CD14-positive monocyte (primary cell): ENCODE measurements at regions not wholly inside any gene's neighbourhood (a gene's known extent, or its start where the extent isn't known, plus 50 kb on each side); places are given as distances from the start of the nearest gene placed in this dataset.

ENCODE experiments used
- DNase-seq, 3 donors: peaks; one replicate each; pipeline ENCODE4 v3.0.0-alpha.2; 2011 to 2022
- H2AFZ ChIP-seq: 2 replicates; pipeline ENCODE4 v1.6.0; 2012; ENCODE audit warnings: mild to moderate bottlenecking, low read depth, low read length, inconsistent platforms; ENCODE audit not compliant: insufficient read depth, poor library complexity, severe bottlenecking
- H3K27ac ChIP-seq, 2 donors: 1 replicate in 1 of 2; 2 replicates in 1 of 2; pipeline ENCODE4 v1.5.1; 2012 to 2013; ENCODE audit warnings: low read length in 2 of 2, control low read depth in 1 of 2, inconsistent platforms in 1 of 2, low read depth in 1 of 2, mild to moderate bottlenecking in 1 of 2
- H3K27me3 ChIP-seq, 2 donors: one replicate each; pipeline versions ENCODE4 v1.6.0 to v1.6.1; 2011 to 2013; ENCODE audit warnings: low read length in 2 of 2; ENCODE audit not compliant: control insufficient read depth in 2 of 2, insufficient read depth in 2 of 2
- H3K36me3 ChIP-seq, 2 donors: replicated peaks in 1 of 2; 1 replicate in 1 of 2; 2 replicates in 1 of 2; pipeline versions ENCODE4 v1.5.1 to v1.6.1; 2012 to 2013; ENCODE audit warnings: low read length in 2 of 2, control low read depth in 1 of 2, inconsistent platforms in 1 of 2, mild to moderate bottlenecking in 1 of 2; ENCODE audit not compliant: insufficient read depth in 2 of 2, control insufficient read depth in 1 of 2
- H3K4me1 ChIP-seq, 2 donors: 1 replicate in 1 of 2; 2 replicates in 1 of 2; pipeline versions ENCODE4 v1.5.1 to v1.6.1; 2012 to 2013; ENCODE audit warnings: low read length in 2 of 2, control low read depth in 1 of 2, inconsistent platforms in 1 of 2, mild to moderate bottlenecking in 1 of 2, moderate library complexity in 1 of 2; ENCODE audit not compliant: insufficient read depth in 2 of 2, control insufficient read depth in 1 of 2
- H3K4me2 ChIP-seq: replicated peaks from 2 replicates; pipeline ENCODE3; 2012; ENCODE audit warnings: low read length, moderate library complexity, mild to moderate bottlenecking; ENCODE audit not compliant: poor library complexity, severe bottlenecking; ENCODE audit errors: extremely low read depth
- H3K4me3 ChIP-seq, 3 experiments: fragments of 200-600 bp in 1 of 3; sonication (generic) in 1 of 3; replicated peaks in 1 of 3; 1 replicate in 2 of 3; 2 replicates in 1 of 3; pipeline ENCODE4 v1.5.1; 2011 to 2013; ENCODE audit warnings: low read length in 3 of 3, mild to moderate bottlenecking in 3 of 3, control low read depth in 2 of 3, low read depth in 2 of 3, inconsistent platforms in 1 of 3, moderate library complexity in 1 of 3
- H3K79me2 ChIP-seq: 2 replicates; pipeline ENCODE4 v1.6.0; 2012; ENCODE audit warnings: mild to moderate bottlenecking, control low read depth, inconsistent platforms, low read length, moderate library complexity; ENCODE audit not compliant: insufficient read depth
- H3K9ac ChIP-seq: 2 replicates; pipeline ENCODE4 v1.6.0; 2017; ENCODE audit warnings: low read length, mild to moderate bottlenecking; ENCODE audit not compliant: insufficient read depth, poor library complexity, severe bottlenecking
- H3K9me3 ChIP-seq, 2 donors: replicated peaks in 1 of 2; 1 replicate in 1 of 2; 2 replicates in 1 of 2; pipeline versions ENCODE4 v1.5.1 to v1.6.1; 2012 to 2013; ENCODE audit warnings: low read length in 2 of 2, control low read depth in 1 of 2; ENCODE audit not compliant: control insufficient read depth in 1 of 2, insufficient read depth in 1 of 2
- H4K20me1 ChIP-seq: 2 replicates; pipeline ENCODE4 v1.6.0; 2012; ENCODE audit warnings: mild to moderate bottlenecking, low read length, control low read depth, moderate library complexity; ENCODE audit not compliant: insufficient read depth
- H3K27ac Mint-ChIP-seq, 7 donors: one replicate each; pipeline ENCODE4 v1.8.0; 2020; ENCODE audit warnings: mild to moderate bottlenecking in 7 of 7, mixed read lengths in 7 of 7, moderate library complexity in 6 of 7, inconsistent platforms in 2 of 7
- H3K27me3 Mint-ChIP-seq, 3 donors: one replicate each; pipeline ENCODE4 v1.8.0; 2021 to 2022; ENCODE audit warnings: low read depth in 3 of 3, mild to moderate bottlenecking in 3 of 3, mixed read lengths in 3 of 3, moderate library complexity in 3 of 3, inconsistent platforms in 1 of 3
- H3K36me3 Mint-ChIP-seq, 2 donors: one replicate each; pipeline ENCODE4 v1.8.0; 2020; ENCODE audit warnings: mixed read lengths in 2 of 2, inconsistent platforms in 1 of 2, mild to moderate bottlenecking in 1 of 2
- H3K4me1 Mint-ChIP-seq: one replicate; pipeline ENCODE4 v1.8.0; 2020; ENCODE audit warnings: mild to moderate bottlenecking, mixed read lengths
- H3K4me3 Mint-ChIP-seq, 2 donors: one replicate each; pipeline ENCODE4 v1.8.0; 2020; ENCODE audit warnings: mild to moderate bottlenecking in 2 of 2, mixed read lengths in 2 of 2, moderate library complexity in 1 of 2
- H3K9me3 Mint-ChIP-seq, 7 donors: one replicate each; pipeline ENCODE4 v1.8.0; 2020 to 2022; ENCODE audit warnings: mixed read lengths in 7 of 7, mild to moderate bottlenecking in 6 of 7, moderate library complexity in 6 of 7, inconsistent platforms in 2 of 7
- CTCF ChIP-seq: fragments of 200-600 bp; IDR thresholded peaks from one replicate; pipeline ENCODE4 v1.8.0; 2022; ENCODE audit warnings: antibody characterized with exemption, mild to moderate bottlenecking
- WGBS: methylation state at CpG from one replicate; pipeline ENCODE4 v1.1.5; 2013; ENCODE audit warnings: missing lambda C conversion rate; ENCODE audit not compliant: insufficient coverage; 5-methylcytosine and 5-hydroxymethylcytosine counted together
- intact Hi-C, 2 donors: fragments of 100-400 bp; cut with micrococcal nuclease; formaldehyde crosslinking; loops; one replicate each; pipeline versions ENCODE4 v1.15.0 to v1.15.1; 2023

- H3K27ac ChIP-seq: no peak overlapping the region
- no peaks in the 10 kb centered on the region for H4K20me1 ChIP-seq
- 90% methylated on average over 3 of the region's 3 CpGs for WGBS
- no peaks in the 10 kb centered on the region for H3K9me3 ChIP-seq
- H3K27me3 ChIP-seq: no peaks in the 10 kb centered on the region
- no peaks in the 10 kb centered on the region for H3K4me1 ChIP-seq
- Mint-ChIP-seq H3K9me3 (peaks cover 0 to 6% (median 3%) of the 10 kb centered on the region in 7 donors), H3K27me3 (peaks cover 1 to 13% (median 4%) of the 10 kb centered on the region in 3 donors), H3K36me3 (no peaks in the 10 kb centered on the region), H3K27ac (no peak overlapping the region), H3K4me1 (no peaks in the 10 kb centered on the region), H3K4me3 (no peak overlapping the region)
- no peak for DNase-seq
- no peaks in the 10 kb centered on the region for H3K79me2 ChIP-seq
- no peak overlapping the region for H2AFZ ChIP-seq
- no peak overlapping the region for H3K4me2 ChIP-seq
- H3K36me3 ChIP-seq: no peaks in the 10 kb centered on the region
- H3K4me3 ChIP-seq: no peak overlapping the region
- no peak for TF ChIP-seq CTCF
- no peak overlapping the region for H3K9ac ChIP-seq
- intact Hi-C loops: no loop called here
Measured at GRCh38 chr14:96674121-96674520, 123.1 kb upstream of the VRK1 start.

- Histone ChIP-seq H3K4me3 (no peak overlapping the region), H3K4me1 (no peaks in the 10 kb centered on the region), H4K20me1 (no peaks in the 10 kb centered on the region), H3K36me3 (no peaks in the 10 kb centered on the region), H3K27me3 (no peaks in the 10 kb centered on the region), H3K9me3 (no peaks in the 10 kb centered on the region), H3K79me2 (no peaks in the 10 kb centered on the region), H3K4me2 (no peak overlapping the region), H3K9ac (no peak overlapping the region), H3K27ac (no peak overlapping the region), H2AFZ (no peak overlapping the region)
- no peaks in the 10 kb centered on the region for H3K4me1 Mint-ChIP-seq
- H3K9me3 Mint-ChIP-seq: peaks cover 0 to 6% (median 3%) of the 10 kb centered on the region in 7 donors
- DNase-seq: no peak
- intact Hi-C loops: no loop called here
- H3K4me3 Mint-ChIP-seq: no peak overlapping the region
- H3K27me3 Mint-ChIP-seq: peaks cover 1 to 16% (median 2%) of the 10 kb centered on the region in 3 donors
- H3K27ac Mint-ChIP-seq: no peak overlapping the region
- no peaks in the 10 kb centered on the region for H3K36me3 Mint-ChIP-seq
- TF ChIP-seq CTCF: no peak
Measured at GRCh38 chr14:96676166-96676565, 121.0 kb upstream of the VRK1 start.
